H9 (cell line): ENCODE measurements at regions not wholly inside any gene's neighbourhood (a gene's known extent, or its start where the extent isn't known, plus 50 kb on each side); places are given as distances from the start of the nearest gene placed in this dataset.

ENCODE experiments used
- DNase-seq: peaks from one replicate; pipeline ENCODE4 v3.0.0-alpha.2; 2017
- H2AFZ ChIP-seq: one replicate; pipeline ENCODE4 v1.6.1; 2013; ENCODE audit warnings: mild to moderate bottlenecking, low read length, control low read depth, moderate library complexity
- H2AK5ac ChIP-seq: 2 replicates; pipeline ENCODE4 v1.6.1; 2013; ENCODE audit warnings: low read length, control low read depth, mixed read lengths; ENCODE audit not compliant: insufficient read length
- H2BK120ac ChIP-seq: one replicate; pipeline ENCODE4 v1.6.1; 2013; ENCODE audit warnings: low read depth, mild to moderate bottlenecking, low read length, control low read depth, inconsistent platforms; ENCODE audit not compliant: poor library complexity, severe bottlenecking
- H2BK12ac ChIP-seq: 2 replicates; pipeline ENCODE4 v1.6.1; 2013; ENCODE audit warnings: low read length, control low read depth, mixed read lengths, low read depth; ENCODE audit not compliant: insufficient read length
- H2BK15ac ChIP-seq: 2 replicates; pipeline ENCODE4 v1.6.1; 2013; ENCODE audit warnings: low read depth, low read length, control low read depth
- H2BK20ac ChIP-seq: one replicate; pipeline ENCODE4 v1.6.1; 2013; ENCODE audit warnings: low read depth, mild to moderate bottlenecking, low read length, control low read depth, inconsistent platforms; ENCODE audit not compliant: poor library complexity, severe bottlenecking
- H2BK5ac ChIP-seq: 2 replicates; pipeline ENCODE4 v1.6.1; 2013; ENCODE audit warnings: low read length, control low read depth, mixed read lengths; ENCODE audit not compliant: insufficient read length
- H3K14ac ChIP-seq: 2 replicates; pipeline ENCODE4 v1.6.1; 2013; ENCODE audit warnings: low read length, control low read depth; ENCODE audit not compliant: insufficient read depth
- H3K18ac ChIP-seq: 2 replicates; pipeline ENCODE4 v1.6.1; 2013; ENCODE audit warnings: low read depth, mild to moderate bottlenecking, mixed read lengths, low read length, control low read depth; ENCODE audit not compliant: insufficient read length
- H3K23ac ChIP-seq: 2 replicates; pipeline ENCODE4 v1.6.1; 2013; ENCODE audit warnings: low read length, control low read depth, mixed read lengths, low read depth; ENCODE audit not compliant: insufficient read length
- H3K23me2 ChIP-seq: 2 replicates; pipeline ENCODE4 v1.6.1; 2013; ENCODE audit warnings: low read depth, mild to moderate bottlenecking, mixed read lengths, low read length, control low read depth; ENCODE audit not compliant: insufficient read length, poor library complexity, severe bottlenecking
- H3K27ac ChIP-seq: 2 replicates; pipeline ENCODE4 v1.5.1; 2013; ENCODE audit warnings: low read length, control low read depth, mixed read lengths, low read depth; ENCODE audit not compliant: insufficient read length
- H3K27me3 ChIP-seq: 2 replicates; pipeline ENCODE4 v1.6.1; 2013; ENCODE audit warnings: low read length, control low read depth, inconsistent platforms; ENCODE audit not compliant: insufficient read depth
- H3K4ac ChIP-seq: 2 replicates; pipeline ENCODE4 v1.6.1; 2013; ENCODE audit warnings: low read depth, mild to moderate bottlenecking, control low read depth, inconsistent platforms, low read length, moderate library complexity
- H3K4me1 ChIP-seq: 2 replicates; pipeline ENCODE4 v1.6.1; 2013; ENCODE audit warnings: low read length, control low read depth, inconsistent platforms; ENCODE audit not compliant: insufficient read depth
- H3K4me2 ChIP-seq: 2 replicates; pipeline ENCODE4 v1.6.1; 2013; ENCODE audit warnings: low read length, control low read depth, mixed read lengths; ENCODE audit not compliant: insufficient read length, insufficient read depth
- H3K56ac ChIP-seq: 2 replicates; pipeline ENCODE4 v1.6.1; 2013; ENCODE audit warnings: low read depth, mild to moderate bottlenecking, mixed read lengths, low read length, control low read depth; ENCODE audit not compliant: insufficient read length
- H3K79me1 ChIP-seq: 2 replicates; pipeline ENCODE4 v1.6.1; 2013; ENCODE audit warnings: low read depth, mild to moderate bottlenecking, moderate library complexity, low read length, control low read depth, inconsistent platforms; ENCODE audit not compliant: insufficient read depth, poor library complexity, severe bottlenecking
- H3K79me2 ChIP-seq: 2 replicates; pipeline ENCODE4 v1.6.1; 2013; ENCODE audit warnings: low read length, control low read depth, inconsistent platforms; ENCODE audit not compliant: insufficient read depth
- H3K9ac ChIP-seq: 2 replicates; pipeline ENCODE4 v1.6.1; 2013; ENCODE audit warnings: low read length, control low read depth, mixed read lengths; ENCODE audit not compliant: insufficient read length; ENCODE audit errors: extremely low read depth
- H3K9me3 ChIP-seq: one replicate; pipeline ENCODE4 v1.6.1; 2013; ENCODE audit warnings: low read depth, low read length, inconsistent platforms; ENCODE audit not compliant: control insufficient read depth
- H3T11ph ChIP-seq: one replicate; pipeline ENCODE4 v1.6.1; 2013; ENCODE audit warnings: mild to moderate bottlenecking, low read length, control low read depth, inconsistent platforms
- H4K20me1 ChIP-seq: one replicate; pipeline ENCODE4 v1.6.1; 2013; ENCODE audit not compliant: control insufficient read depth, insufficient read length, insufficient read depth
- H4K5ac ChIP-seq: 2 replicates; pipeline ENCODE4 v1.6.1; 2013; ENCODE audit warnings: low read depth, mild to moderate bottlenecking, mixed read lengths, low read length, control low read depth; ENCODE audit not compliant: insufficient read length
- H4K8ac ChIP-seq: replicated peaks from 2 replicates; pipeline ENCODE4 v1.6.1; 2013; ENCODE audit warnings: low read length, control low read depth, mixed read lengths, low read depth; ENCODE audit not compliant: insufficient read length
- H4K91ac ChIP-seq: 2 replicates; pipeline ENCODE4 v1.6.1; 2013; ENCODE audit warnings: low read depth, mild to moderate bottlenecking, moderate library complexity, mixed read lengths, low read length, control low read depth; ENCODE audit not compliant: insufficient read length
- H3K27ac Mint-ChIP-seq, 3 experiments: 2 replicates in 2 of 3; 3 replicates in 1 of 3; pipeline ENCODE4 v1.8.0; 2020 to 2021; ENCODE audit warnings: mixed read lengths in 3 of 3, mild to moderate bottlenecking in 1 of 3, moderate library complexity in 1 of 3
- H3K27me3 Mint-ChIP-seq: 2 replicates; pipeline ENCODE4 v1.8.0; 2021; ENCODE audit warnings: low read depth, mild to moderate bottlenecking, moderate library complexity, mixed read lengths
- H3K36me3 Mint-ChIP-seq, 3 experiments: 2 replicates in 2 of 3; 3 replicates in 1 of 3; pipeline ENCODE4 v1.8.0; 2020 to 2021; ENCODE audit warnings: low read depth in 3 of 3, mixed read lengths in 3 of 3; ENCODE audit not compliant: insufficient read depth in 1 of 3
- H3K4me1 Mint-ChIP-seq, 2 experiments: 2 replicates each; pipeline ENCODE4 v1.8.0; 2020; ENCODE audit warnings: mixed read lengths in 2 of 2
- H3K4me3 Mint-ChIP-seq, 2 experiments: 2 replicates in 1 of 2; 3 replicates in 1 of 2; pipeline ENCODE4 v1.8.0; 2020 to 2021; ENCODE audit warnings: mild to moderate bottlenecking in 2 of 2, mixed read lengths in 2 of 2, moderate library complexity in 1 of 2
- H3K9me3 Mint-ChIP-seq, 2 experiments: 2 replicates in 1 of 2; 3 replicates in 1 of 2; pipeline ENCODE4 v1.8.0; 2020; ENCODE audit warnings: mild to moderate bottlenecking in 2 of 2, mixed read lengths in 2 of 2, moderate library complexity in 1 of 2
- CTCF ChIP-seq: fragments of 200-600 bp; sonication (generic); conservative IDR thresholded peaks from 3 replicates; pipeline ENCODE4 v1.8.0; 2021; ENCODE audit warnings: antibody characterized with exemption, mild to moderate bottlenecking
- WGBS: extraction: QIAGEN DNeasy Blood & Tissue Kit; methylation state at CpG from one replicate; pipeline ENCODE4 v1.1.7; 2013; ENCODE audit warnings: missing lambda C conversion rate, low lambda C conversion rate, mixed read lengths; ENCODE audit not compliant: insufficient read length; ENCODE audit errors: extremely low coverage; 5-methylcytosine and 5-hydroxymethylcytosine counted together

- H3K4me1 Mint-ChIP-seq = peaks cover 9 to 24% of the 10 kb centered on the region in 2 experiments
- H4K8ac ChIP-seq = no peak overlapping the region
- H3K14ac ChIP-seq = no peak overlapping the region
- no peak for TF ChIP-seq CTCF
- no CpG with 5 or more reads among the region's 18 CpGs for WGBS
- peak overlapping the region in 1 of 2 experiments; percentile 14; a peak in 1 of 5 replicates for H3K4me3 Mint-ChIP-seq
- no peaks in the 10 kb centered on the region for H3K79me2 ChIP-seq
- no peak overlapping the region for H3K27ac Mint-ChIP-seq
- H3K9me3 Mint-ChIP-seq = peaks cover 6 to 8% of the 10 kb centered on the region in 2 experiments
- no peak overlapping the region for H3K27ac ChIP-seq
- no peak for DNase-seq
- H3K23ac ChIP-seq = no peak overlapping the region
- H2AK5ac ChIP-seq = no peak overlapping the region
- H3T11ph ChIP-seq = no peak overlapping the region
- H2AFZ ChIP-seq = no peak overlapping the region
- no peaks in the 10 kb centered on the region for H3K23me2 ChIP-seq
- H3K36me3 Mint-ChIP-seq = peaks cover 0 to 6% (median 4%) of the 10 kb centered on the region in 3 experiments; a peak in 2 of 7 replicates
- no peak overlapping the region for H2BK12ac ChIP-seq
- H2BK5ac ChIP-seq = no peak overlapping the region
- H3K9me3 ChIP-seq = no peaks in the 10 kb centered on the region
- no peaks in the 10 kb centered on the region for H3K27me3 ChIP-seq
- no peak overlapping the region for H3K56ac ChIP-seq
- H3K4ac ChIP-seq = no peak overlapping the region
- H3K79me1 ChIP-seq = no peaks in the 10 kb centered on the region
- H3K9ac ChIP-seq = no peak overlapping the region
- H2BK120ac ChIP-seq = no peak overlapping the region
- no peak overlapping the region for H4K91ac ChIP-seq
- H3K4me1 ChIP-seq = peaks cover 4% of the 10 kb centered on the region; the same call in 1 of the 2 replicates
- H4K20me1 ChIP-seq = no peaks in the 10 kb centered on the region
- no peak overlapping the region for H3K18ac ChIP-seq
- no peak overlapping the region for H3K4me2 ChIP-seq
- H2BK20ac ChIP-seq = no peak overlapping the region
- H3K27me3 Mint-ChIP-seq = peaks cover 10% of the 10 kb centered on the region
- H4K5ac ChIP-seq = no peak overlapping the region
- no peak overlapping the region for H2BK15ac ChIP-seq
Measured at GRCh38 chr16:86986809-86987487, 330.2 kb downstream of the C16orf95 start.
